Endothelial cell of umbilical vein (primary cell): ENCODE measurements at regions not wholly inside any gene's neighbourhood (a gene's known extent, or its start where the extent isn't known, plus 50 kb on each side); places are given as distances from the start of the nearest gene placed in this dataset.

Source experiments
- BruUV-seq: library from RNA; stranded (reverse); fragments of 400-500 nt; replicated peaks from 2 replicates; lab custom pipeline; 2021; lab: Mats Ljungman, UMichigan
- CTCF ChIA-PET: fragments of 300-600, 350-600 bp; sonication (Branson Sonifier 250); formaldehyde crosslinking; loops from one replicate; lab custom pipeline; 2021; ENCODE audit warnings: antibody characterized with exemption, inconsistent platforms; lab: Charles Lee
- POLR2A ChIA-PET: fragments of 300-600, 350-600 bp; sonication (Branson Sonifier 250); formaldehyde crosslinking; loops from one replicate; lab custom pipeline; 2021; ENCODE audit warnings: antibody characterized with exemption, inconsistent platforms; lab: Charles Lee
- DNase-seq: peaks from one replicate; pipeline ENCODE4 v3.0.0-alpha.2; 2011; ENCODE audit warnings: low read depth, low spot score
- FAIRE-seq: peaks from 2 replicates; lab custom pipeline; 2011; peaks lifted over from hg19 to GRCh38; lab: Jason Lieb, UNC
- H2AFZ ChIP-seq: 2 replicates; pipeline ENCODE4 v1.6.0; 2012; ENCODE audit warnings: low read depth, low read length, control low read depth, inconsistent platforms
- H3K27ac ChIP-seq: 2 replicates; pipeline ENCODE4 v1.5.1; 2011; ENCODE audit warnings: low read depth, mild to moderate bottlenecking, control low read depth, low read length, moderate library complexity; ENCODE audit not compliant: insufficient read depth
- H3K27me3 ChIP-seq, 2 experiments: 2 replicates each; pipeline versions ENCODE4 v1.6.0 to v1.6.1; 2011; ENCODE audit warnings: low read length in 2 of 2, mixed read lengths in 1 of 2; ENCODE audit not compliant: control insufficient read depth in 2 of 2, insufficient read depth in 2 of 2
- H3K36me3 ChIP-seq, 2 experiments: 2 replicates in 1 of 2; 3 replicates in 1 of 2; pipeline ENCODE4 v1.5.1; 2011; ENCODE audit warnings: low read length in 2 of 2, mild to moderate bottlenecking in 1 of 2, moderate library complexity in 1 of 2; ENCODE audit not compliant: control insufficient read depth in 2 of 2, insufficient read depth in 2 of 2; ENCODE audit errors: extremely low read depth in 1 of 2
- H3K4me1 ChIP-seq: 3 replicates; pipeline ENCODE4 v1.5.1; 2011; ENCODE audit warnings: mild to moderate bottlenecking, low read length; ENCODE audit not compliant: control insufficient read depth, insufficient read depth; ENCODE audit errors: extremely low read depth
- H3K4me2 ChIP-seq: 2 replicates; pipeline ENCODE4 v1.6.1; 2011; ENCODE audit warnings: low read length, control low read depth, mixed read lengths; ENCODE audit not compliant: insufficient read depth
- H3K4me3 ChIP-seq, 3 experiments: fragments of 200-600 bp in 1 of 3; sonication (generic), shearing (Covaris generic) in 1 of 3; replicated peaks in 1 of 3; 2 replicates each; pipeline ENCODE4 v1.5.1; 2011 to 2016; ENCODE audit warnings: control low read depth in 3 of 3, low read length in 3 of 3, mild to moderate bottlenecking in 2 of 3, inconsistent platforms in 1 of 3, low read depth in 1 of 3, moderate library complexity in 1 of 3; ENCODE audit not compliant: insufficient read depth in 1 of 3
- H3K79me2 ChIP-seq: 2 replicates; pipeline ENCODE4 v1.6.0; 2012; ENCODE audit warnings: low read length, inconsistent platforms; ENCODE audit not compliant: control insufficient read depth, insufficient read depth
- H3K9ac ChIP-seq: replicated peaks from 2 replicates; pipeline ENCODE3; 2011; ENCODE audit warnings: low read length, control low read depth; ENCODE audit not compliant: insufficient read depth; ENCODE audit errors: extremely low read depth
- H3K9me1 ChIP-seq: replicated peaks from 3 replicates; pipeline ENCODE4 v1.6.0; 2011; ENCODE audit warnings: mild to moderate bottlenecking, low read length; ENCODE audit not compliant: control insufficient read depth, insufficient read depth; ENCODE audit errors: extremely low read depth
- H3K9me3 ChIP-seq: replicated peaks from 2 replicates; pipeline ENCODE4 v1.5.1; 2012; ENCODE audit warnings: low read length, inconsistent platforms; ENCODE audit not compliant: control insufficient read depth, insufficient read depth
- H4K20me1 ChIP-seq: replicated peaks from 2 replicates; pipeline ENCODE3; 2011; ENCODE audit warnings: mild to moderate bottlenecking, low read length; ENCODE audit not compliant: control insufficient read depth, insufficient read depth; ENCODE audit errors: extremely low read depth
- CTCF ChIP-seq, 2 donors: IDR thresholded peaks; 1 replicate in 1 of 2; 2 replicates in 1 of 2; pipeline ENCODE4 v1.5.1; 2011; ENCODE audit warnings: low read length in 2 of 2, mild to moderate bottlenecking in 2 of 2, moderate library complexity in 2 of 2, control low read depth in 1 of 2, inconsistent platforms in 1 of 2, low read depth in 1 of 2; ENCODE audit not compliant: insufficient read depth in 1 of 2; ENCODE audit errors: extremely low read depth in 1 of 2
- EZH2 ChIP-seq: IDR thresholded peaks from 2 replicates; pipeline ENCODE4 v1.6.1; 2012; ENCODE audit warnings: borderline replicate concordance, low read depth, mild to moderate bottlenecking, moderate library complexity, low read length, inconsistent platforms; ENCODE audit not compliant: severe bottlenecking
- FOS ChIP-seq: IDR thresholded peaks from 2 replicates; pipeline ENCODE4 v1.6.1; 2011; ENCODE audit warnings: mild to moderate bottlenecking, low read length, moderate library complexity, borderline replicate concordance; ENCODE audit not compliant: insufficient read depth
- GATA2 ChIP-seq: IDR thresholded peaks from 2 replicates; pipeline ENCODE4 v1.7.0; 2011; ENCODE audit warnings: low read depth, mild to moderate bottlenecking, moderate library complexity, mixed read lengths, low read length; ENCODE audit not compliant: insufficient read length, insufficient read depth
- JUN ChIP-seq: IDR thresholded peaks from 2 replicates; pipeline ENCODE4 v1.6.1; 2011; ENCODE audit warnings: borderline replicate concordance, low read depth; ENCODE audit not compliant: insufficient read length, insufficient read depth
- MAX ChIP-seq: IDR thresholded peaks from 2 replicates; pipeline ENCODE4 v1.6.1; 2011; ENCODE audit not compliant: insufficient read depth, insufficient read length
- MYC ChIP-seq: IDR thresholded peaks from one replicate; pipeline ENCODE4 v1.6.1; 2011; ENCODE audit warnings: mild to moderate bottlenecking, low read depth, low read length
- POLR2A ChIP-seq: IDR thresholded peaks from 2 replicates; pipeline ENCODE4 v1.6.1; 2012; ENCODE audit warnings: low read depth, mild to moderate bottlenecking, control low read depth, low read length
- POLR2AphosphoS5 ChIP-seq: IDR thresholded peaks from 2 replicates; pipeline ENCODE4 v1.6.1; 2012; ENCODE audit warnings: low read depth, mild to moderate bottlenecking, control low read depth, low read length, moderate library complexity; ENCODE audit not compliant: insufficient read depth
- dilution Hi-C: fragments of 300-500 bp; cut with MboI; formaldehyde crosslinking; loops from one replicate; pipeline ENCODE4 v1.15.0; 2019; ENCODE audit warnings: low sequenced_read_pairs; ENCODE audit not compliant: extremely low pct_ligation_motif_present
- intact Hi-C: fragments of 100-400 bp; cut with micrococcal nuclease; formaldehyde crosslinking; loops from one replicate; pipeline ENCODE4 v1.10.0; 2022

GRCh38 chr3:30554317-30554690 lies 52.1 kb upstream of the TGFBR2 start:
- no peak overlapping the region for H3K9ac ChIP-seq
- no peaks in the 10 kb centered on the region for H3K36me3 ChIP-seq
- no peaks in the 10 kb centered on the region for H3K27me3 ChIP-seq
- no peaks in the 10 kb centered on the region for H4K20me1 ChIP-seq
- H3K27ac ChIP-seq, result no peak overlapping the region
- dilution Hi-C loops (no loop called here), intact Hi-C loops (no loop called here)
- no peak overlapping the region for H3K4me2 ChIP-seq
- no TSS peak for BruUV-seq
- peaks cover 14% of the 10 kb centered on the region for H3K4me1 ChIP-seq
- no peaks in the 10 kb centered on the region for H3K9me1 ChIP-seq
- CTCF ChIA-PET, result interaction anchor here (1.2 kb wide), 1 partner anchor 9 kb away, joined by 3 read pairs; no protein-coding TSS in a partner anchor
- POLR2A ChIA-PET, result no interaction called here
- no peak for FAIRE-seq
- no peak overlapping the region for H2AFZ ChIP-seq
- H3K4me3 ChIP-seq, result no peak overlapping the region
- no peaks in the 10 kb centered on the region for H3K79me2 ChIP-seq
- no peak for DNase-seq
- TF ChIP-seq FOS (no peak), JUN (no peak), MAX (no peak), MYC (no peak), POLR2AphosphoS5 (no peak), CTCF (IDR thresholded peaks at IDR 0.05; ENCODE audit: extremely low read depth in 1 of 2, insufficient read depth in 1 of 2, low read depth in 1 of 2, low read length in 2 of 2) (no peak), EZH2 (no peak), POLR2A (no peak), GATA2 (no peak)
- no peaks in the 10 kb centered on the region for H3K9me3 ChIP-seq
